SKM-1 treated with dmso at 0.1 percent for 144 hours (cell line): ENCODE measurements at regions not wholly inside any gene's neighbourhood (a gene's known extent, or its start where the extent isn't known, plus 50 kb on each side); places are given as distances from the start of the nearest gene placed in this dataset.

ENCODE experiments used
- DNase-seq: peaks from one replicate; lab custom pipeline; 2025; ENCODE audit not compliant: unreplicated experiment; lab: John Stamatoyannopoulos, UW

- DNase-seq, result no peak
Measured at GRCh38 chr6:97572943-97573342, 289.9 kb upstream of the MMS22L start.

DNA sequence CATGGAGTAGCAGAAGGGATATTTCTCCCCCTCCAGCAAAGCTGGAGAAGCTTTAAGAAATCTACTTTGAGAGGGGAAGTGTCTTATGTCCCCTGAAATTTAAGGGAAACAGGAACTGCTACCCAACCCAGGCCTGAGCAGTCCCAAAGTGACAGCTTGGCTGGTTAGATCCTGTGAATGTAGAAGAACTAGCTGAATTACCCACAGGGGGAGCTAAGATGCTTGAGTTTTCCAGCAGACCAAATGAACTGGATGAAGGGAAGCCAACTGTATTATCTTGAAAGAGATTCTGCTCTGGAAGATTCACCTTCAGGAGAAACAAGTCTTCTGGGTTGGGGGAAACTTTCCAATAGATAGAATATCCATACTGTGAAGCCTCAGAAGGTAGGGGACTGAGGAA, 303.3 kb upstream of the MMS22L start:
- DNase-seq, result peak; percentile 13

- DNase-seq, result no peak
Measured at GRCh38 chr6:97591955-97592354, 308.9 kb upstream of the MMS22L start.

DNA sequence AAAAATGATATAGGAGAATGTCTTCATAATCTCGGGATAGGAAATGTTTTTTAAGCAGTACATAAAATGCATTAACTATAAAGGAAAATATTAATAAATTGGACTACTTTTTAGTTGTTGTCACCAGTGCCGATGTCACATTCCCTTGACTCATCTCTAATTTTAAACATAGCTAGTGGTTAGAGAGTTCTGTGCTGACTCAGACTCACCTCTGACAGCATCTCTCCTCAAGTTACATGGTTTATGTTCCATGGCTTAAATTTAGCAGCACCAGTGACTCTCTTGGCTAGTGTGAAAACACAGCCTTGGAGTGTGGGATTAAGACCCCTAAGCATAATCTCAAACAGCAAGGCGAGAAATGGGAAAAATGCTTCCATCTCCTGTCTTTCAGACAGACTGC, 311.8 kb upstream of the MMS22L start:
- DNase-seq, result no peak

DNA sequence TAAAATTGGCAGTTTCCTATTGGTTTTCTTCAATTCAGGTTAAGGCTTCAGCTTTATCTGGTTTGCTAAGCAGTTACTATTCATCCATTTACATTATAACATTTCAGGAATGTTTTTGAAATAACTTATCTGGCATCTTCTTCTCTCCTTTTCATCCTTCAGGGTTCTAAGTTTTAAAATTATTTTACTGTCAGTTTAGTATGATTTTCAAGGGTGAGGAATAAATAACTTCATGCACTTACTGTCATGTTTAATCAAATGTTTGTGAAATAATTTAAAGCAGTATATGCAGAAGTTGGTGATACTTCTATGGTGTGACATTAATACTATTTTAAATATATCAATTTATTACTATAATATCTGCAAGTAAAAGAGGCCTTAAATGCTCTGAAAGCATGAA, 338.1 kb upstream of the MMS22L start:
- no peak for DNase-seq

DNA sequence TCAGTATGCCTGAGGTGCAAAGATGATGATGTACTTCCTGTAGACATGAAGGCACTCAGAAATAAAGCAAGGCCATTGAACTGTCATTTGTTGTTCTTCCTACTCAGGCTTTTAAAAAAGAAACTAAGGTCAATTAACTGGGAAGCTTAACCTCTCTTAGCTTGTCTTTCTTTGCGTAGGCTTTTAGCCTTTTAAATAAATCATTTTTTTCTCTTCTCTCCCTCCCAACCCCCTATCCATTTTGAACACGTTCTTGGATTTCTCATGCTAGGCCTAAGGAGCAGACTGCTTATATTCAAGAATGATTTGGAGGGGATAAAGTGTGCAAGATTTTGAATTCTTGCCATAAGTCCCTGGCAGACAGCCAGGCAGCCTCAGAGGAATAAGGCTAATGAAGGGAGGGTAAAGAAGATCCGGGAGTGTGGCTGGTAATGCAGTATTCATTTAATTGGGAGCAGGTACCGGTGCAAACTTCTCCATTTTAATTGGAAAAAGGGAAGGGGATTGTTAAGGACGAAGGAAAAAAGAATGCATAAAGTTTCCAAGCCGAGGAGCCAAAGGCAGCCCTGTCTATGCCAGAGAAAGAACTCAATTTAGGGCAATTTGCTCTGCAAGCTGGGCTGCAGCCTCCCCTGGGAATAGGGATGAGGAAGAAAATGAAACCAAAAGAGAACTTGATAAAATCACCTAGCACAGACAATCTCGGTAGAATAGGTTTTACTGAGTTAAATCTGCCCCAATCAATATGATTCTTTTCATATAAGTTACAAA, 343.8 kb upstream of the MMS22L start:
- no peak for DNase-seq

DNA sequence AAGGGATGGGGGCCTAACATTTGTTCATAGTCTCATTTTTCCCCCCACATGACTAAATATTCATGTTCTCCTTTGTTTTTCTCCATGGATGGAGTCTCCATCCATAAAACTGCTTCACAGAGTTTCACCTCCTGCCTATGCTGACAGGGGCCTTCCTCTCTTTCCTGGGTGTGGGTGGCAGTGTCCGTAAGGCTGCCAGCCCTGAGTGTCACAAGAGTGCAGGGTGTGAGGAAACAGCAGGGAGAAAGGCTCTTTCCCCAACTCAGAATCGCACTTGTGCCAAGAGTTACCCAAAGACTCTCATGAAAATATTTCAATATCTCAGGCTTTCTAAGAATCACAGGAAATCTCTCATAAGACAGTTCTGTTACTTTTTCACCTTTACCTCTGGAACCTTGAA, 346.2 kb upstream of the MMS22L start:
- no peak for DNase-seq

- DNase-seq, result no peak
Measured at GRCh38 chr6:97630604-97631003, 347.6 kb upstream of the MMS22L start.

- DNase-seq, result no peak
Measured at GRCh38 chr6:97632341-97632740, 349.3 kb upstream of the MMS22L start.

- no peak for DNase-seq
Measured at GRCh38 chr6:97639702-97640101, 356.7 kb upstream of the MMS22L start.

GRCh38 chr6:97644353-97644752, 361.3 kb upstream of the MMS22L start:
- no peak for DNase-seq

GRCh38 chr6:97645757-97646156, 362.7 kb upstream of the MMS22L start:
- DNase-seq, result no peak

DNA sequence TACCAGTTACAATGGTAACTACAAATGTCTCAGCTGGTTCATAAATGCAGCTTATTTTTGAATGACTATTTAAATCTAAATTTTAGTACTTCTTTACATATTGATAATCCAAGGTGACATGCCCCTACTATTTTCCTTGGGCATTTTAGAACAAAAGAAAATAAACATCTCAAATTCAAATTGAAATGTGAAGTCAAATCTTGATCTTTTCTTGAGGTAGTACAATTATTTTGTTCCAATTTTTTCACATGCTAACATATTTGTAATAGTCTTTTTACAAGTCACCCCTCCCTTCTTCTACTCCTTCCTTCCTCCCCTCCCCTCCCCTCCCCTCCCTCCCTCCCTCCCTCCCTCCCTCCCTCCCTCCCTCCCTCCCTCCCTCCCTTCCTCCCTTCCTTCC, 370.1 kb upstream of the MMS22L start:
- DNase-seq, result no peak

DNA sequence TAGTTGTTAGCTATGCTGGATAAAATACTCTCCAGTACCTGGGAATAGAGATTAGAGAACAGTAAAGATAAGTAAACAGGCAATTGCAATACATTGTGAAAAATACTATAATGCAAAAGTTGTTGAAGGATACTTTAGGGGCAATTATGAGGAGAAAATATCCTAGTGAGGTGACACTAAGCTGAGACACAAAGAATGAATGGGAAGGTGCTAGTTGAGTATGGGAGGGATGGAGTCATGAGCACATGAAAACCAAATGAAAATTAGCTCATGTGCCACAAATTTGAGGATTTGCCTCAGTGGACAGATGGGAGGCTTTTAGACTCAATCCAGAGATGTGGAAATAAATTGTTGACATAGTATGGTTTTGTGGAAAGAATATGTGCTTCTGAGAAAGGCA, 370.5 kb upstream of the MMS22L start:
- DNase-seq, result no peak

DNA sequence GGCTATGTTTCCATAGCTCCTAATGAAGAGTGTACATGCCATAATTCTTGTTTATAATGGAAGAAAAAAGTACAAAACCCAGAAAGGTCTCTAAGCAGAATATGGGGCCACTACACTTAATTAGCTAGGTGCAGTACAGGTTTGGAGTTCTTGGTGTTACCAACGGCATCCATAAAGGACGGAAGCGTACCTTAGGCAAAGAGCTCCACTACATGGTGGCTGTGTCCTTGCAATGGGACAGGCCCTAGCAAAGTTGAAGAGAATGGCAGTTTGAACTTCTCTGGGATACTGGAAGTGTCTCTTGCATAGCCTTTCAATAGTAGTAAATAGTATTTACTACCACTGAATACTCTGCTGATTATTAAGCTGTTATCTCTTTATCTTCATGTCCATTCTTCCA, 371.7 kb upstream of the MMS22L start:
- no peak for DNase-seq

GRCh38 chr6:97656236-97656635, 373.2 kb upstream of the MMS22L start:
- DNase-seq, result no peak

DNA sequence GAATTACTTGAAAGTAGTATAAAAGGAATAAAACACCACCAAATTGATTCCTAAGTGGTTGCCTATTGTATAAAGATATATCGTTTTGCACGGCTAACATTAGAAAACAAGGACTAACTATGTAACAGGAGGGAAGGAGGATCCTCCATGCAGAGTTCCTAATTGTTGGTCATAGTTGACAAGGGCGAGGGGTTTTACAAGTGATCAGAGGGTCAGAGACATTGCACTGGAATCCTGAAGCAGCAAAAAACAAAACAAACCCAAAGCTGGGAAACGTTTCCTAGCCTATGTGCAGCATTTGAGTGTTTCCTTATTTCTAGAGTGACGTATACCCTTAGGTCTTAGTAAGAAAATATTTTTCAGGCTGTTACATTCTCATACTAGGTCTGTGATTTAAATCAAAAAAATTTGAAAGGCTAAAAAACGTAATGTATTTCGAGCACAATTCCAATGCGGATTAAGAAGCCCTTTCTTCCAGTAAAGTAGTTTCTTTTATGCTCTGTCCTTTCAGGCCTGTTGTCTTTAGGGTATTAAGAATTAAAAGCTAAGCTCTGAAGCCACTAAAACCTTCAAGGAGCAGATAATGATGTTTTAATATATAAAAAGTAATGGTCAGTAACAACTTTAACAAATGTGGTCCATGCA, 373.8 kb upstream of the MMS22L start:
- DNase-seq, result no peak

DNA sequence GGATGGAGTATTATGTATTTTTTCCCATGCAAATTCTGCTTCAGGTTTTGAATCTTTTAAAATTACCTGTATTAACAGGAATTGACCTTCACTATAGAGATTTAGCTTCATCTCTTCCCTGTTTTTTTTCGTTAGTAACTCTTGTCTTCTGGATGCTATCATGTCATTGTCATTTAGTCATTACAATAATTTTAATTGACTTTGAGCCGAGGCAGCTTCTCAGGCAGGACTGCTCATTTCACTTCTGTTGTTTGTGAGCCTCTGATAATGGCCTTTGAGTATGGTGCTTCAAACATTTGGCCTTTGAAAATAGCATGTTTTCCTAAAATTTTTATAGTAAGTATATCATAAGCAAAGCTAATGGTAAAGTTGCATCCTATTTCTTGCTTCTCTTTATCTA, 375.1 kb upstream of the MMS22L start:
- no peak for DNase-seq

DNA sequence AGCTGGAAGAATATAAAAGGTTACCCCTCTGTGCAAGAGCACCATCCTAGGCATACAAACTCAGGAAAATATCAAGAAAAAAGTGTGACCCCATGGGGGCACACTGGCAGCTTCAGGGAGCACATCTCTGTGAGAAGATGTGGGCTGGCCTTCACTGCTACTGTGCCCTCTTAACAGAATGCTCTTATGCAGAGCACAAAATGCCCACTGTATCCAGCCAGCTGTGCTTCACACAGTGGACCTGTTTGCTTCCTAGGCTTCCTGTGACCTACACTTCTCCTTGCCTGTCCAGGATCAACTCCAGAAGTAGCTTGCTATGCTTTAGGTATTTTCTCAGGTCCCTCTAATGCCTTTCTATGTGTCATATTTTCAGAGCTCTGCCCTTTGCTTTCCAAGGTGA, 380.2 kb upstream of the MMS22L start:
- DNase-seq, result no peak

DNA sequence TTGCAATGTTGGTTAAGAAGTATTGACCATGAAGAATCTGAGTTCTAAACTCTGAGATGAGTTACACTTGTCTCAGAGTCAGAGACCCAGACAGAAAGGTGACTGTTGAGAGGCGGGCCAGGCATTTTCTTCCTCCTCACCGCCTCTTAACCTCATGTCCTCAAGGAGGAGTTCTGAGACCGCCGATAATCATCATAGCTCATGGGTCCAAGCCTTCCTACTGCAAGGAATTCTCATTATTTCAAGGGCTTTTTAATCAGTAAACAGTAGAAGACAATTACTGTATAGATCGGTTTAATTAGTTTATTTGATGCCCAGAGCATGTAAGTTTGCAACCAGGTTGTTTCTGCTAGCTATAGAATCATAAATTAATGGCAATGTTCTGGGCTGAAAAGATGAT, 382.4 kb upstream of the MMS22L start:
- no peak for DNase-seq

DNA sequence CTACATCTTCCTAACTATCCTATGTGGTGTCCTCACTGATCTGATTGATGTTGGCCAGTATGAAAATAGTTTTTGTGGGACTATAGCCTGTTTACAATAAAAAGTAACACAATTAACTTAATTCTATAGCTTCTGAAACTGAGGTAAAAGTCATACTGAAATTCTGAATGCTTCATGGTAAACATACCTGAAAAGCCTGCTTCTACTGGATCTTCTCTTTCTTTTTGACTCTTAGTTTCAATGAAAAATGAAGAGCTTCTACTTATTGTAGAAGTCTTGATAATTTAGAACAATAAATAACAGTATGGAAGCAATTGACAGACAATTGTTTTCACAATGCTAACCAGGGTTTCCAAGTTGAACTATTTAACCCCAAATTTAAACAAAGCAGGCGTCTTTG, 383.9 kb upstream of the MMS22L start:
- DNase-seq, result no peak

GRCh38 chr6:97668716-97669115, 385.7 kb upstream of the MMS22L start:
- DNase-seq, result no peak
